ENCODE measurements at regions not wholly inside any gene's neighbourhood (a gene's known extent, or its start where the extent isn't known, plus 50 kb on each side); places are given as distances from the start of the nearest gene placed in this dataset.

DNA sequence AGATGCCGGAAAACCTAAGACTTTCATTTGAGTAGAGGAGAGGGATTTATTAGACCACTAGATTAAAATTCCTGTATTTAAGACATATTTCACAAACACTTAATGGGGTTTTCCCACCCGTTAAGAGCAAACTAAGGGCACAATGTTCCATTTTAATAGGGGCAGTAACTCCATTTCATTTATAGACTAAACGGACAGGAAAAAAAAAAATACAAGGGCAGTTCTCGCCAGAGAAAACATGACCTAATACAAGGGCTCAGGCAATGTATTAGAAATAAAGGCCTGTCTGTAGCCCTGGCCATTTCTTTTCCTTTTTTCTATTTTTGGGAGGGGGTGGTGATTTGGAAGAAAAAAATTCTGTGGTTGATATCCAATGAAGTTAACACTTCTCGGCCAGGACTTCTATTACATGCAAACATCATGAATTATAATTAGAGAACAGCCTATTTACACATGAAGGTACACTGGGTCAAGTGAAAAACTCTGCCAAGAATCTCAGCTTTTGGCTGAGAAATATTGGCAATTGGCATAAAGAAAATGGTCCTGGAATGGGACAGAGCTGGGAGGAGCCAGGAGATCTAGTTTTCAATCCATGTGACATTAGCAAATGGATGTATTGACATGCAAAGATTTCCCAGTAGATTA, 641.1 kb upstream of the TBX3 start:
- DNase-seq (no peak), ATAC-seq (no peak)
- H3K4me3 Mint-ChIP-seq: no peak overlapping the region
- no peaks in the 10 kb centered on the region for H3K27me3 Mint-ChIP-seq
- H3K27ac Mint-ChIP-seq: no peak overlapping the region
- no peaks in the 10 kb centered on the region for H3K36me3 Mint-ChIP-seq
- peaks cover 4% of the 10 kb centered on the region for H3K9me3 Mint-ChIP-seq (ENCODE audit: low read depth)
- CTCF ChIA-PET: no interaction called here
- no peaks in the 10 kb centered on the region for H3K4me1 Mint-ChIP-seq

DNA sequence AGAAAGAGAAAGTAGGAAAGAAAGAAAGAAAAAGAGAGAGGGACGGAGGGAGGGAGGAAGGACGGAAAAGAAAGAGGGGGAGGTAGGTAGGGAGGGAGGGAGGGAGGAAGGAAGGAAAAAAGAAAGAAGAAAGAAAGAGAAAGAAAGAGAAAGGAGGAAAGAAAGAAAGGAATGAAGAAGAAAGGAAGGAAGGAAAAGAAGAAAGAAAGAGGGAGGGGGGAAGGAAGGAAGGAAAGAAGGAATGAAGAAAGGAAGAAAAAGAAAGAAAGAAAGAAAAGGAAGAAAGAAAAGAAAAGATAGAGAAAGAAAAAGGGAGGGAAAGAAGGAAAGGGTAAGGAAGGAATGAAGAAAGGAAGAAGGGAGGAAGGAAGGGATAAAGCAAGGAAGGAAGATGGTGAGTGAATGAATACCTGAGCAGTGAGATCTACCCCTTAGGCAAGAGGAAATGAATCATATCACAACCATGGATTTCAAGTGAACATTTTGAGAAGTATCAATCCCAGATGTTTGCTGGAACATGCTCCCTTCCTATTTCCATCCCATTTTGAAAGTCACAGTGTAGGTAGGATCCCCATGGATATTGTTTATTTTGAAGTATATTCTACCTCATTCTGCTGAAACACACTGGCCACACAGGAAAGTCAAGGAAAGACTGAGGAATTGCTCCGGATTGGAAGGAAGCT, 639.4 kb upstream of the TBX3 start:
- Mint-ChIP-seq H3K4me1 (no peaks in the 10 kb centered on the region), H3K36me3 (no peaks in the 10 kb centered on the region), H3K4me3 (no peak overlapping the region), H3K9me3 (ENCODE audit: low read depth) (peaks cover 4% of the 10 kb centered on the region), H3K27ac (no peak overlapping the region), H3K27me3 (no peaks in the 10 kb centered on the region)
- ATAC-seq: no peak
- DNase-seq: no peak
- CTCF ChIA-PET: no interaction called here

DNA sequence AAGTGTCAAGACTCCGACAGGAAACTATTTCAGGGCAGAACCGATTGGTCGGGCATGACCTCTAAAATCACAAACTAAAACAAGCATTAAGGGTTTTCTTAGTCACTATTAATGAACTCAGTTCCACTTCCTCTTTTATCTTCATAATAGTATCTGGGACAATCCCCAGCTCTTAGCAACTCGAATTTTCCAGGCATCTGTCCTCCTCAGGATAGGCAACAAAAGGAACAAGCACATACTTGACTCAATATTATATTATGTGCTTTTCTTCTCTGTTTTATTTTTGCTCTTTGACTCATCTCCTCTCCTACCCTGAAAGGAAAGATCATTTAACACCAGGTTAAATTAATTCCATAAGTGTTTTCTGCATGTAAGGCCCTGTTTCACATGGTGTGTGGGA, 638.3 kb upstream of the TBX3 start:
- no peaks in the 10 kb centered on the region for H3K4me1 Mint-ChIP-seq
- DNase-seq: no peak
- H3K9me3 Mint-ChIP-seq (ENCODE audit: low read depth): peaks cover 4% of the 10 kb centered on the region
- CTCF ChIA-PET: no interaction called here
- H3K27me3 Mint-ChIP-seq: no peaks in the 10 kb centered on the region
- ATAC-seq: no peak
- H3K4me3 Mint-ChIP-seq: no peak overlapping the region
- no peaks in the 10 kb centered on the region for H3K36me3 Mint-ChIP-seq
- H3K27ac Mint-ChIP-seq: no peak overlapping the region

DNA sequence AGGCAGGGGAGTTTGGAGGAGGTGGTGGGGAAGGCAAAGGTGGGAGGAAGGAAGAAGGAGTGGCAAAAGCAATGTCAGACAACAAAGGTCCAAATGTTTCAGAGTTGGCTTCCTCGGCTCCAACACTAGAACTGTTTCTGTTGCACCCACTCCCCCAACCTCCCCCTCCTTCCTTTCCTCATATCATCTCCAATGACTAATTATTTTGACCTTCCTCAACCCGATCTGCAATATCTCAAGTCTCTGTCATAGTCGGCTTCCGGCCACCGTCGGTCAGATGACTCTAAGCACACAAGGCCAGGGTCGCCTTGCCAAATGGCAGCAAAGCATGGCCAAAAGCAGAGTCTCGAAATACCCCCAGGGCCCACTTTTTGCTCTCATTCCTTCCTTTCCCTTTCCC, 637.0 kb upstream of the TBX3 start:
- CTCF ChIA-PET: no interaction called here
- Mint-ChIP-seq H3K36me3 (no peaks in the 10 kb centered on the region), H3K4me3 (no peak overlapping the region), H3K9me3 (ENCODE audit: low read depth) (peaks cover 4% of the 10 kb centered on the region), H3K27ac (no peak overlapping the region), H3K4me1 (no peaks in the 10 kb centered on the region), H3K27me3 (no peaks in the 10 kb centered on the region)
- ATAC-seq (no peak), DNase-seq (no peak)

DNA sequence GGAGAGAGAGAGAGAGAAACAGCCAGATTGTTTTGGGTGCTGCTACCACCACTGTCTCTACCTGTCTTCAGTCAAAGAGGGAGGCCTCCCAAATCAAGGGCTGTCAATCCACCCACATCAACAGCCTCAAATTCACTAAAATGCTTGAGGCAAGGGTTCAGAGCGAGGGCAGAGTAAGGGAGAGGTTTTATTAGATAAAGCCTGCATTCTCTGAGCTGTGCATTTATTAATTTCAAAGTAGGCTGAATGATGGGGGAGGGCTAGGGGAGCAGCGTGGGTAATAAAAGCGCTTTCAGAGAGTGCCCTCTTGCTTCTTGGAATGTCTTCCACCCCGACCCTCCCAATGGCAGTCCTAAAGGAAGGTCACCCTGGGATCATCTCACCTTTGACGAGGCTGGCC, 636.5 kb upstream of the TBX3 start:
- no peak for DNase-seq
- H3K4me1 Mint-ChIP-seq: no peaks in the 10 kb centered on the region
- ATAC-seq: no peak
- H3K27me3 Mint-ChIP-seq: no peaks in the 10 kb centered on the region
- H3K27ac Mint-ChIP-seq: no peak overlapping the region
- CTCF ChIA-PET: no interaction called here
- no peak overlapping the region for H3K4me3 Mint-ChIP-seq
- peaks cover 4% of the 10 kb centered on the region for H3K9me3 Mint-ChIP-seq (ENCODE audit: low read depth)
- no peaks in the 10 kb centered on the region for H3K36me3 Mint-ChIP-seq

DNA sequence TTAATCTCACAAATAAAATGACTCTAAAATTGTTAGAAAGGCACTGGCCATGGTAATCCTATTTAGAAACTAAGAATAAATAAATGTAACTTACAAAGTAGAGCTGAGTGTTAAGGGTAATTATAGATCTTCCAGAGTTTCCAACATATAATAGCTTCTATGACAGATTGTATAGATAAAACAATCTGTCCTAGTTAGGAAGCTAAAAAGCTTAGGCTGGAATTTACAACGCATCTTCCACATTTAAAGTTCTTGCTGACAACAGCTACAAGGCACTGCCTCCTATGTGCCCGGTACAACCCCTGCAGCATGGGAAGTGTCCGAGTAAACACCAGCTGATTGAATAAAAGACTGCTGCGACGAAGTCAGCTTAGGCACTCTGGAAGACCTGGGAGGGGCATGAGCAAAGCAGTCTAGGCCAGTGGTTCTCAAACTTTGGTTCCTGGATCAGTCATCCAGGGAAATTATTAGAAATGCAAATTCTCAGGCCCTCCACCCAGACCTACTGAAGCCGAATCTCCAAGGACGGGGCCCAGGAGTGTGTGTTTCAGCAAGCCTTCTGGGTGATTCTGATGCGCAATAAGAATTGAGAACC, 635.6 kb upstream of the TBX3 start:
- Mint-ChIP-seq H3K4me3 (no peak overlapping the region), H3K4me1 (no peaks in the 10 kb centered on the region), H3K27me3 (no peaks in the 10 kb centered on the region), H3K36me3 (no peaks in the 10 kb centered on the region), H3K9me3 (ENCODE audit: low read depth) (peaks cover 4% of the 10 kb centered on the region), H3K27ac (no peak overlapping the region)
- DNase-seq: no peak
- CTCF ChIA-PET: no interaction called here
- ATAC-seq: no peak

DNA sequence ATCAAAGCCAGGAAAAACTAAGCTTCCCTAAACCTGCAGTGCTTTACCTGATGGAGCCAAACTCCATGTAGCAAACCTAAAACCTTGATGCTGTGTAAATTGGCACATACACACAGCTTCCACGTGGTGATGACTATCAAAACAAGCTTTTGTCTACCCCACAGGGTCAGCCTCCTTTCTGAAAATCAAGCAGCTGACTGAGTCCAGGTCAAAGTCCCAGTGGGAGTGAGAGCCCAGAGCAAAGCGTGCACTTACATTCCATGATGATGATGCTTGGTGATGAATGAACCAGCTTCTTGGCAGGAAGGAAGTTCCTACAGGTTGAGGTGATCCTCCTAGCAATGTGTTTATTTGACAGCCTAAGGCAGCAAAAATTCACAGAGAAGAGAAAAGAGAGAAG, 630.0 kb upstream of the TBX3 start:
- no peaks in the 10 kb centered on the region for H3K9me3 Mint-ChIP-seq (ENCODE audit: low read depth)
- no peak overlapping the region for H3K4me3 Mint-ChIP-seq
- H3K27me3 Mint-ChIP-seq: no peaks in the 10 kb centered on the region
- ATAC-seq (no peak), DNase-seq (no peak)
- CTCF ChIA-PET: no interaction called here
- H3K36me3 Mint-ChIP-seq: no peaks in the 10 kb centered on the region
- no peaks in the 10 kb centered on the region for H3K4me1 Mint-ChIP-seq
- no peak overlapping the region for H3K27ac Mint-ChIP-seq

DNA sequence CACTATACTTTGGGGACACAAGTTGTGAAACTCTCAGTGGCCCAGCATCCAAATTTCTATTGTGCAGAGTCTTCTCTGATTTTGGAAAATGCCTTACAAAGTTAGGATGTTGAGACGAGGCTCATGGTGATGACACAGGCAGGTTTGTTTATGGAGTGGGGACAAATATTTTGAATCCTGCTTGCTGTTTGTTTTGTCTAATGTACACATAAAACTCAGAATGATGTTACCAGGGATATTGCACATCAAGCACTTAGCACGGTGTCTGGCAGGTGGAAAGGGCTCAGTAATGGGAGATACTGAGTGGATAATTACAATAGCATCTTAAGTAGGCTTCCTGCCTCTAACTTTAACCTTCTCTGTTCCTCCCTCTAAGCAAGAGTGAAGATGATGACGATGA, 628.9 kb upstream of the TBX3 start:
- no peaks in the 10 kb centered on the region for H3K36me3 Mint-ChIP-seq
- no peak overlapping the region for H3K4me3 Mint-ChIP-seq
- peaks cover 2% of the 10 kb centered on the region for H3K9me3 Mint-ChIP-seq (ENCODE audit: low read depth)
- DNase-seq (no peak), ATAC-seq (no peak)
- no peaks in the 10 kb centered on the region for H3K27me3 Mint-ChIP-seq
- H3K27ac Mint-ChIP-seq: no peak overlapping the region
- CTCF ChIA-PET: no interaction called here
- no peaks in the 10 kb centered on the region for H3K4me1 Mint-ChIP-seq

DNA sequence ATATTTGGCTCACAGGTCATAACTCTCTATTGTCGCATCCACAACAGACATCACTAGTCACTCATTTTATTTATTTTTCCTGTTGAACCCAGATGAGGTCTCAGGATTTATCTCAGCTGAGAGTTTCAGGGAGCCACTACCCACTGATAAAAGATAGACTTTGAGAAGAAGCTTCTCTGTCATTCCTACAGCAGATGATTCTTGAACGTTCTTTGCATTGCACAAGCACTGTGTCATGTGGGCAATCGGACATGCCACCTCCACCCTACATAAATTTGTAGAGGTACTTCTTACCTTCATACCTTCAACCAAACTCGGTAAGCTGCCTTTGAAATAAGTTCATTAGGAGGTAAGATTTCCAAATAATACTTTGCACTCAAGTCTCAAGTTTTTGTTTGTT, 627.9 kb upstream of the TBX3 start:
- DNase-seq (no peak), ATAC-seq (no peak)
- H3K4me1 Mint-ChIP-seq: no peaks in the 10 kb centered on the region
- CTCF ChIA-PET: no interaction called here
- no peaks in the 10 kb centered on the region for H3K36me3 Mint-ChIP-seq
- H3K27me3 Mint-ChIP-seq: no peaks in the 10 kb centered on the region
- H3K9me3 Mint-ChIP-seq (ENCODE audit: low read depth): peaks cover 2% of the 10 kb centered on the region
- H3K27ac Mint-ChIP-seq: no peak overlapping the region
- H3K4me3 Mint-ChIP-seq: no peak overlapping the region

DNA sequence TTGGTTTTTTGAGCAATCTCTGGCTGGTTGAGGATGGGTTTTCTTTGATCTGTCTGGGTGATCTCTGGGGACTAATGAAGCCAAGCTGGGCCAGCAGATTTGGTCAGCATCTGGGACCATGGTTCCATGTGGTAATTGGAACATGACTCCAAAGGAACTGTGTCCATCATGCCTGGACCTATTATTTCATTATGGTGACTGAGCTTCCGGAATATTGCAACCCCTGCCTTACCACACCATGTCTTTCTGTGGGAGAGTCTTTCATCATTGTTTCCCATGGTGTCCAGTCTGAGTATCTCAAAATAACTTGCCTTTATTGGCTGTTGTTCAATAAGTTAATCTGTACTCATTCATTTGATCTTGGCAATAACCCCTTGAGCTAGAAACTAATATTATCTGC, 624.9 kb upstream of the TBX3 start:
- no peaks in the 10 kb centered on the region for H3K36me3 Mint-ChIP-seq
- H3K9me3 Mint-ChIP-seq (ENCODE audit: low read depth): peaks cover 2% of the 10 kb centered on the region
- no peak overlapping the region for H3K27ac Mint-ChIP-seq
- no peak overlapping the region for H3K4me3 Mint-ChIP-seq
- no peaks in the 10 kb centered on the region for H3K4me1 Mint-ChIP-seq
- ATAC-seq (no peak), DNase-seq (no peak)
- no peaks in the 10 kb centered on the region for H3K27me3 Mint-ChIP-seq
- CTCF ChIA-PET: no interaction called here

DNA sequence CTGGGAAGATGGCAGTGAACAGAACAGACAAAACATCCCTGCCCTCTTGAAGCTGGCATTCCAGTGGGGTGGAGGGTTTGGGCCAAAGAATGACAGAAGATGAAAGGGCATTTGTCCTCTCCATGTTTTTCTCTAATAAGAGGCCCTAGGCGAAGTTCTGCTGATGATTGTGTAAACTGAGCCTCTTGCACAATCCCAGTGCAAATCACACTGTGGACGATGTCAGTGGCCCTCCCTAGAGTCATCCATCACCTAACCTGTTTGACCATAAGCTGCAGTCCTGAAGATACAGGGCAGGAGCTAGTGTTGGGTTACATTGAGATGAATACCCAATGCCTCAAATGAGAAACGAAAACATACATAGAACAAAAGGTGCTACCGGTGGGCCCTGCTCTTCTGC, 622.4 kb upstream of the TBX3 start:
- no peak for ATAC-seq
- Mint-ChIP-seq H3K4me3 (no peak overlapping the region), H3K27ac (no peak overlapping the region)

DNA sequence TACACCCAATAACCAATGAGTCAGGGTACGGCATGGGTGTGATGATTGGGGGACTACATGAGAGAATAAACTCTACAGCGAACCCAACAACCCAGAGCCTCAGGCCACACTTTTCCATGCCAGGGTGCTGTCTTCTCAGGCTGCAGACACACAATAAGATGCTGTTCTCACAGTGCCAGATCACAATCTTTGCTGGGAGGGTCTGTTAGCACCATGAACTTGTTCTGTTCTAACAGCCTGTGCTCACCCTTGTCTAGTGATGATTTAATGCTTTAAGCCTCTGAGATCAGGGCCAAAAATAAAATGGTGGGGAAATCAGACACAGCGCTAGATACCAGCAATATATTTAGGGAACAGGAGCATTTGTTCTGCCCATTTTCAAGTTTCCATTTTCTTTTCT, 621.9 kb upstream of the TBX3 start:
- CTCF ChIA-PET: no interaction called here
- no peak for DNase-seq
- ATAC-seq: no peak
- H3K27ac Mint-ChIP-seq: no peak overlapping the region
- H3K36me3 Mint-ChIP-seq: no peaks in the 10 kb centered on the region
- H3K4me1 Mint-ChIP-seq: no peaks in the 10 kb centered on the region
- no peaks in the 10 kb centered on the region for H3K27me3 Mint-ChIP-seq
- H3K9me3 Mint-ChIP-seq (ENCODE audit: low read depth): peaks cover 2% of the 10 kb centered on the region
- no peak overlapping the region for H3K4me3 Mint-ChIP-seq

More for the DNA sequence above, 622.4 kb upstream of the TBX3 start:
- Mint-ChIP-seq H3K4me1 (no peaks in the 10 kb centered on the region), H3K36me3 (no peaks in the 10 kb centered on the region), H3K9me3 (ENCODE audit: low read depth) (peaks cover 2% of the 10 kb centered on the region), H3K27me3 (no peaks in the 10 kb centered on the region)
- CTCF ChIA-PET: no interaction called here
- DNase-seq: no peak

DNA sequence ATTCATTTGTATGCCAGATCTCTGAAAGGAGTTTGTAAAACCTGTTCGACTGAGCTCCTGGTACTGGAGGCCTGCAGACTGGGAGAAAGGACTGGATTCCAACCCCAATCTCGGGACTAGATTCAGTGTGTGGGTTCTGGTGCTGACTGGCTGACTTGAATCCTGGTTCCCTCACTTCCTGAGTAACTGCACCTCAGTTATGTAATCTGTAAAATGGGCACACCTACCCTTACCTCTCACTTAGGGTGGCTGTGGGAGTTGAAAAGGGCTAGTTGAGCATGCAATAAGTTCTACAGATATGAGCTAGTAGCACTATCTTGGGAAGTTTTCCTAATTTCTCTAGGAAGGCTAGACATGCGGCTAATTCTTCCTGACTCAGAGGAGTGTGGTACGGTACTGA, 621.3 kb upstream of the TBX3 start:
- Mint-ChIP-seq H3K27ac (no peak overlapping the region), H3K36me3 (no peaks in the 10 kb centered on the region), H3K9me3 (ENCODE audit: low read depth) (peaks cover 2% of the 10 kb centered on the region), H3K4me1 (no peaks in the 10 kb centered on the region), H3K4me3 (no peak overlapping the region), H3K27me3 (no peaks in the 10 kb centered on the region)
- DNase-seq: no peak
- ATAC-seq: no peak
- CTCF ChIA-PET: no interaction called here

DNA sequence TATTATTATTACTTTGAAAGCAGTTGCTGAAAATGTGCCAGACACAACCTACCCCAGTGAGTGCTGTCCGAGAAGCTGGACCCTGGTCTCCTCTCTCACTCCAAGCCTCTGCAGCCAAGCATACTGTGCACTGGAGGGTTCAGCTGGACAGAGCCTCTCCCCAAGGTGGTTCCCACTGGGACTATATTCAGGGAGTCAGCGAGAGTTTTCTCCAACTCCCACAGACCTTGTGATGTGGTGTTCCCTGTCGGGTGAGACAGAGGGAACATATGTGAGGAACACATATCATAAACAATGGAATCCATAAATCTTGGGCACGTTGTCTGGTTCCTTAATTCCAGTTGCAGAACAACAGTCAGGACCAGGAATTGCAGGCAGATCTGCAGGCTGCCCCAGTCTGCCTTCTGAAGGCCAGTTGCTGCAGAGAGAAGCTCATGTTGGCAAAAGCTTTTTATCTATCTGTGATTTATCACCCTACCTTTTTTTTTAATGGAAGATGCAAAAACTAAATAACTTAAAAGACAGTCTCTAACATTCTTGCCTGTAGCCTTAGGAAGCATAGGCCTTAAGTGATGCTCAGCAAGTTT, 619.8 kb upstream of the TBX3 start:
- CTCF ChIA-PET: no interaction called here
- H3K4me3 Mint-ChIP-seq: no peak overlapping the region
- no peak overlapping the region for H3K27ac Mint-ChIP-seq
- DNase-seq (no peak), ATAC-seq (no peak)
- no peaks in the 10 kb centered on the region for H3K36me3 Mint-ChIP-seq
- H3K9me3 Mint-ChIP-seq (ENCODE audit: low read depth): peaks cover under 1% of the 10 kb centered on the region
- H3K27me3 Mint-ChIP-seq: no peaks in the 10 kb centered on the region
- no peaks in the 10 kb centered on the region for H3K4me1 Mint-ChIP-seq

Data from activated CD8-positive, alpha-beta memory T cell treated with anti-CD3 and anti-CD28 coated beads, Interleukin-2, amount 10 ng/mL, durations not matched to agents 7 days and 5 days (primary cell).